PC-9 (cell line): ENCODE measurements at regions not wholly inside any gene's neighbourhood (a gene's known extent, or its start where the extent isn't known, plus 50 kb on each side); places are given as distances from the start of the nearest gene placed in this dataset.

ENCODE experiments used
- BruUV-seq: library from RNA; stranded (reverse); fragments of 400-500 nt; replicated peaks from 2 replicates; lab custom pipeline; 2021; lab: Mats Ljungman, UMichigan
- CTCF ChIA-PET: fragments of 300-600 bp; sonication (Branson Sonifier 250); formaldehyde crosslinking; loops from one replicate; lab custom pipeline; 2022; ENCODE audit warnings: antibody characterized with exemption; lab: Charles Lee
- POLR2A ChIA-PET: fragments of 300-600 bp; sonication (Branson Sonifier 250); formaldehyde crosslinking; loops from one replicate; lab custom pipeline; 2022; ENCODE audit warnings: antibody characterized with exemption; ENCODE audit not compliant: unreplicated experiment; lab: Charles Lee
- DNase-seq, 2 experiments: peaks; one replicate each; pipeline versions ENCODE4 v3.0.0 to v3.0.0-alpha.2; 2015 to 2022; ENCODE audit warnings: mixed read lengths in 1 of 2
- H2AFZ ChIP-seq: fragments of 200-600 bp; sonication (generic); 2 replicates; pipeline ENCODE4 v1.8.1; 2017; ENCODE audit warnings: antibody characterized with exemption
- H3F3A ChIP-seq: fragments of 200-600 bp; sonication (generic); 2 replicates; pipeline ENCODE4 v1.8.1; 2017; ENCODE audit warnings: antibody characterized with exemption, mild to moderate bottlenecking, low read depth; ENCODE audit not compliant: insufficient read depth
- H3K27ac ChIP-seq: fragments of 200-600 bp; sonication (generic); 2 replicates; pipeline ENCODE4 v1.6.1; 2016; ENCODE audit warnings: mixed run types
- H3K27me3 ChIP-seq: fragments of 200-600 bp; sonication (generic); 2 replicates; pipeline ENCODE4 v1.6.1; 2016; ENCODE audit warnings: low read depth, mixed run types; ENCODE audit not compliant: insufficient read depth
- H3K36me3 ChIP-seq: fragments of 200-600 bp; sonication (generic); 2 replicates; pipeline ENCODE4 v1.6.1; 2016; ENCODE audit warnings: low read depth, mixed run types
- H3K4me1 ChIP-seq: fragments of 200-600 bp; sonication (generic); replicated peaks from 2 replicates; pipeline ENCODE4 v1.6.1; 2016; ENCODE audit warnings: mixed run types; ENCODE audit not compliant: insufficient read depth
- H3K4me2 ChIP-seq: fragments of 200-600 bp; sonication (generic); 2 replicates; pipeline ENCODE4 v1.6.1; 2017; ENCODE audit warnings: mixed run types
- H3K4me3 ChIP-seq: fragments of 200-600 bp; sonication (generic); 2 replicates; pipeline ENCODE4 v1.6.1; 2016; ENCODE audit warnings: mixed run types
- H3K79me2 ChIP-seq: fragments of 200-600 bp; sonication (generic); 2 replicates; pipeline ENCODE4 v1.6.1; 2017; ENCODE audit warnings: low read depth, mixed run types
- H3K9me2 ChIP-seq: fragments of 200-600 bp; sonication (generic); 2 replicates; pipeline ENCODE4 v1.8.1; 2017; ENCODE audit warnings: mild to moderate bottlenecking; ENCODE audit not compliant: insufficient read depth
- H3K9me3 ChIP-seq: fragments of 200-600 bp; sonication (generic); 2 replicates; pipeline ENCODE4 v1.8.1; 2016; ENCODE audit warnings: low read depth; ENCODE audit not compliant: insufficient read depth
- H4K20me1 ChIP-seq: fragments of 200-600 bp; sonication (generic); 2 replicates; pipeline ENCODE4 v1.8.1; 2017; ENCODE audit not compliant: insufficient read depth
- CTCF ChIP-seq: fragments of 200-600 bp; sonication (generic); conservative IDR thresholded peaks from 2 replicates; pipeline ENCODE4 v1.6.1; 2017; ENCODE audit warnings: mixed run types, antibody characterized with exemption, mild to moderate bottlenecking, moderate library complexity
- EZH2 ChIP-seq: fragments of 200-600 bp; sonication (generic); IDR thresholded peaks from 2 replicates; pipeline ENCODE4 v1.8.0; 2017; ENCODE audit warnings: antibody characterized with exemption, low read depth
- intact Hi-C: fragments of 100-400 bp; cut with micrococcal nuclease; formaldehyde crosslinking; loops from one replicate; pipeline ENCODE4 v1.10.0; 2022; ENCODE audit not compliant: unreplicated experiment

- Histone ChIP-seq H3K79me2 (no peaks in the 10 kb centered on the region), H3K36me3 (no peaks in the 10 kb centered on the region), H2AFZ (no peak overlapping the region), H3K9me2 (no peaks in the 10 kb centered on the region), H3F3A (no peaks in the 10 kb centered on the region), H3K4me1 (no peaks in the 10 kb centered on the region), H3K27me3 (peaks cover 62% of the 10 kb centered on the region), H3K4me3 (no peak overlapping the region), H4K20me1 (no peaks in the 10 kb centered on the region), H3K27ac (no peak overlapping the region), H3K9me3 (no peaks in the 10 kb centered on the region), H3K4me2 (no peak overlapping the region)
- no TSS peak for BruUV-seq
- TF ChIP-seq CTCF = no peak
- no peak for TF ChIP-seq EZH2
- POLR2A ChIA-PET = no interaction called here
- DNase-seq = no peak
- CTCF ChIA-PET = no interaction called here
- intact Hi-C loops = no loop called here
Measured at GRCh38 chr16:9235867-9236266, 144.4 kb downstream of the HAPSTR1 start.

- intact Hi-C loops = no loop called here
- no TSS peak for BruUV-seq
Measured at GRCh38 chr16:9236319-9236718, 144.9 kb downstream of the HAPSTR1 start.

GRCh38 chr16:9238346-9238745 lies 146.9 kb downstream of the HAPSTR1 start:
- ChIA-PET CTCF (no interaction called here), POLR2A (no interaction called here)
- H3K4me3 ChIP-seq = no peak overlapping the region
- peaks cover 49% of the 10 kb centered on the region for H3K27me3 ChIP-seq
- H3K9me2 ChIP-seq = no peaks in the 10 kb centered on the region
- H3F3A ChIP-seq = no peaks in the 10 kb centered on the region
- no peak for DNase-seq
- no peak overlapping the region for H2AFZ ChIP-seq
- no peak overlapping the region for H3K4me2 ChIP-seq
- TF ChIP-seq EZH2 (no peak), CTCF (no peak)
- H3K4me1 ChIP-seq = no peaks in the 10 kb centered on the region
- no peak overlapping the region for H3K27ac ChIP-seq
- no peaks in the 10 kb centered on the region for H3K36me3 ChIP-seq
- H4K20me1 ChIP-seq = no peaks in the 10 kb centered on the region
- intact Hi-C loops = no loop called here
- BruUV-seq = no TSS peak
- H3K79me2 ChIP-seq = no peaks in the 10 kb centered on the region
- H3K9me3 ChIP-seq = no peaks in the 10 kb centered on the region

More at GRCh38 chr16:9236319-9236718, 144.9 kb downstream of the HAPSTR1 start:
- Histone ChIP-seq H3K36me3 (no peaks in the 10 kb centered on the region), H3K79me2 (no peaks in the 10 kb centered on the region), H3K9me3 (no peaks in the 10 kb centered on the region), H3K4me1 (no peaks in the 10 kb centered on the region), H3K27ac (no peak overlapping the region), H2AFZ (no peak overlapping the region), H3F3A (no peaks in the 10 kb centered on the region), H3K27me3 (peaks cover 58% of the 10 kb centered on the region), H3K4me3 (no peak overlapping the region), H3K4me2 (no peak overlapping the region), H4K20me1 (no peaks in the 10 kb centered on the region), H3K9me2 (no peaks in the 10 kb centered on the region)
- POLR2A ChIA-PET = no interaction called here
- CTCF ChIA-PET = no interaction called here
- no peak for TF ChIP-seq CTCF
- TF ChIP-seq EZH2 = no peak
- DNase-seq = no peak
